GM12891 (cell line): ENCODE measurements at regions not wholly inside any gene's neighbourhood (a gene's known extent, or its start where the extent isn't known, plus 50 kb on each side); places are given as distances from the start of the nearest gene placed in this dataset.
A peak's percentile ranks its signal among the peaks of the same experiment; 100 is the strongest.
"Not testable (repeated sequence)": the region's sequence is repeated elsewhere in the genome, so short reads cannot be mapped to it uniquely, and the experiment has no call there.

ENCODE experiments used
- DNase-seq: peaks from one replicate; pipeline ENCODE4 v3.0.0; 2011; ENCODE audit warnings: low spot score; ENCODE audit not compliant: insufficient read length
- FAIRE-seq: peaks from 2 replicates; lab custom pipeline; 2011; peaks lifted over from hg19 to GRCh38; lab: Jason Lieb, UNC
- PAX5 ChIP-seq: IDR thresholded peaks from 2 replicates; pipeline ENCODE4 v1.6.1; 2011; ENCODE audit warnings: low read length, moderate library complexity, mild to moderate bottlenecking; ENCODE audit not compliant: insufficient read depth, severe bottlenecking
- POLR2A ChIP-seq: IDR thresholded peaks from 2 replicates; pipeline ENCODE4 v1.6.1; 2011; ENCODE audit warnings: low read depth, low read length, control low read depth
- POLR2AphosphoS5 ChIP-seq: IDR thresholded peaks from 2 replicates; pipeline ENCODE4 v1.6.1; 2011; ENCODE audit warnings: low read depth, low read length, control low read depth
- POU2F2 ChIP-seq: IDR thresholded peaks from 2 replicates; pipeline ENCODE4 v1.6.1; 2011; ENCODE audit warnings: low read depth, mild to moderate bottlenecking, control low read depth, low read length, moderate library complexity
- SPI1 ChIP-seq: IDR thresholded peaks from 2 replicates; pipeline ENCODE4 v1.6.1; 2011; ENCODE audit warnings: low read depth, low read length, control low read depth
- TAF1 ChIP-seq: IDR thresholded peaks from 2 replicates; pipeline ENCODE4 v1.6.1; 2011; ENCODE audit warnings: low read depth, low read length, control low read depth

- TF ChIP-seq PAX5 (no peak), POLR2A (no peak), SPI1 (no peak), TAF1 (no peak), POLR2AphosphoS5 (no peak), POU2F2 (no peak)
- DNase-seq, result peak; percentile 6
- FAIRE-seq, result peak; percentile 50
These were observed 2193.4 kb upstream of the RAG2 start for GRCh38 chr11:38791346-38791961.

- FAIRE-seq (no peak), DNase-seq (no peak)
- TF ChIP-seq POLR2AphosphoS5 (no peak), PAX5 (no peak), SPI1 (no peak), POU2F2 (no peak), TAF1 (no peak), POLR2A (no peak)
These were observed 2190.5 kb upstream of the RAG2 start for GRCh38 chr11:38788561-38788960.

- TF ChIP-seq SPI1, result no peak
- no peak for TF ChIP-seq PAX5
- TF ChIP-seq POLR2AphosphoS5, result no peak
- no peak for TF ChIP-seq TAF1
- no peak for FAIRE-seq
- no peak for DNase-seq
These were observed 2186.1 kb upstream of the RAG2 start for GRCh38 chr11:38784164-38784563.

- TF ChIP-seq SPI1, result no peak
- no peak for TF ChIP-seq PAX5
- no peak for TF ChIP-seq POLR2A
- TF ChIP-seq TAF1, result no peak
- TF ChIP-seq POU2F2, result no peak
- no peak for TF ChIP-seq POLR2AphosphoS5
- no peak for FAIRE-seq
- no peak for DNase-seq
These were observed 2168.8 kb upstream of the RAG2 start for GRCh38 chr11:38766796-38767195.

- FAIRE-seq (no peak), DNase-seq (no peak)
- TF ChIP-seq PAX5 (no peak), POLR2A (no peak), POU2F2 (no peak), POLR2AphosphoS5 (no peak), TAF1 (no peak), SPI1 (no peak)
These were observed 2161.4 kb upstream of the RAG2 start for GRCh38 chr11:38759394-38759793.

GRCh38 chr11:38756537-38756936 is 2158.5 kb upstream of the RAG2 start:
- DNase-seq (no peak), FAIRE-seq (no peak)
- TF ChIP-seq TAF1 (no peak), PAX5 (no peak), POLR2A (no peak), POU2F2 (no peak), POLR2AphosphoS5 (no peak), SPI1 (no peak)

- no peak for DNase-seq
- TF ChIP-seq POLR2AphosphoS5, result no peak
- TF ChIP-seq PAX5, result no peak
- TF ChIP-seq POU2F2, result no peak
- TF ChIP-seq POLR2A, result no peak
- no peak for TF ChIP-seq SPI1
- no peak for TF ChIP-seq TAF1
- no peak for FAIRE-seq
These were observed 2153.4 kb upstream of the RAG2 start for GRCh38 chr11:38751421-38751820.

- not testable (repeated sequence) for DNase-seq, FAIRE-seq
These were observed 2148.5 kb upstream of the RAG2 start for GRCh38 chr11:38746516-38746915.

- FAIRE-seq (no peak), DNase-seq (no peak)
- no peak for TF ChIP-seq POLR2AphosphoS5
- TF ChIP-seq SPI1, result no peak
- no peak for TF ChIP-seq POLR2A
- TF ChIP-seq TAF1, result no peak
These were observed 2125.3 kb upstream of the RAG2 start for GRCh38 chr11:38723361-38723760.

GRCh38 chr11:38721586-38722315 is 2123.7 kb upstream of the RAG2 start:
- DNase-seq (no peak), FAIRE-seq (no peak)
- TF ChIP-seq POLR2A, result no peak
- TF ChIP-seq SPI1, result no peak
- no peak for TF ChIP-seq TAF1
- no peak for TF ChIP-seq PAX5
- no peak for TF ChIP-seq POU2F2
- TF ChIP-seq POLR2AphosphoS5, result no peak
